H9 (cell line): ENCODE measurements at regions not wholly inside any gene's neighbourhood (a gene's known extent, or its start where the extent isn't known, plus 50 kb on each side); places are given as distances from the start of the nearest gene placed in this dataset.

Source experiments
- DNase-seq: peaks from one replicate; pipeline ENCODE4 v3.0.0-alpha.2; 2017
- H2AFZ ChIP-seq: one replicate; pipeline ENCODE4 v1.6.1; 2013; ENCODE audit warnings: mild to moderate bottlenecking, low read length, control low read depth, moderate library complexity
- H2AK5ac ChIP-seq: 2 replicates; pipeline ENCODE4 v1.6.1; 2013; ENCODE audit warnings: low read length, control low read depth, mixed read lengths; ENCODE audit not compliant: insufficient read length
- H2BK120ac ChIP-seq: one replicate; pipeline ENCODE4 v1.6.1; 2013; ENCODE audit warnings: low read depth, mild to moderate bottlenecking, low read length, control low read depth, inconsistent platforms; ENCODE audit not compliant: poor library complexity, severe bottlenecking
- H2BK12ac ChIP-seq: 2 replicates; pipeline ENCODE4 v1.6.1; 2013; ENCODE audit warnings: low read length, control low read depth, mixed read lengths, low read depth; ENCODE audit not compliant: insufficient read length
- H2BK15ac ChIP-seq: 2 replicates; pipeline ENCODE4 v1.6.1; 2013; ENCODE audit warnings: low read depth, low read length, control low read depth
- H2BK20ac ChIP-seq: one replicate; pipeline ENCODE4 v1.6.1; 2013; ENCODE audit warnings: low read depth, mild to moderate bottlenecking, low read length, control low read depth, inconsistent platforms; ENCODE audit not compliant: poor library complexity, severe bottlenecking
- H2BK5ac ChIP-seq: 2 replicates; pipeline ENCODE4 v1.6.1; 2013; ENCODE audit warnings: low read length, control low read depth, mixed read lengths; ENCODE audit not compliant: insufficient read length
- H3K14ac ChIP-seq: 2 replicates; pipeline ENCODE4 v1.6.1; 2013; ENCODE audit warnings: low read length, control low read depth; ENCODE audit not compliant: insufficient read depth
- H3K18ac ChIP-seq: 2 replicates; pipeline ENCODE4 v1.6.1; 2013; ENCODE audit warnings: low read depth, mild to moderate bottlenecking, mixed read lengths, low read length, control low read depth; ENCODE audit not compliant: insufficient read length
- H3K23ac ChIP-seq: 2 replicates; pipeline ENCODE4 v1.6.1; 2013; ENCODE audit warnings: low read length, control low read depth, mixed read lengths, low read depth; ENCODE audit not compliant: insufficient read length
- H3K23me2 ChIP-seq: 2 replicates; pipeline ENCODE4 v1.6.1; 2013; ENCODE audit warnings: low read depth, mild to moderate bottlenecking, mixed read lengths, low read length, control low read depth; ENCODE audit not compliant: insufficient read length, poor library complexity, severe bottlenecking
- H3K27ac ChIP-seq: 2 replicates; pipeline ENCODE4 v1.5.1; 2013; ENCODE audit warnings: low read length, control low read depth, mixed read lengths, low read depth; ENCODE audit not compliant: insufficient read length
- H3K27me3 ChIP-seq: 2 replicates; pipeline ENCODE4 v1.6.1; 2013; ENCODE audit warnings: low read length, control low read depth, inconsistent platforms; ENCODE audit not compliant: insufficient read depth
- H3K4ac ChIP-seq: 2 replicates; pipeline ENCODE4 v1.6.1; 2013; ENCODE audit warnings: low read depth, mild to moderate bottlenecking, control low read depth, inconsistent platforms, low read length, moderate library complexity
- H3K4me1 ChIP-seq: 2 replicates; pipeline ENCODE4 v1.6.1; 2013; ENCODE audit warnings: low read length, control low read depth, inconsistent platforms; ENCODE audit not compliant: insufficient read depth
- H3K4me2 ChIP-seq: 2 replicates; pipeline ENCODE4 v1.6.1; 2013; ENCODE audit warnings: low read length, control low read depth, mixed read lengths; ENCODE audit not compliant: insufficient read length, insufficient read depth
- H3K56ac ChIP-seq: 2 replicates; pipeline ENCODE4 v1.6.1; 2013; ENCODE audit warnings: low read depth, mild to moderate bottlenecking, mixed read lengths, low read length, control low read depth; ENCODE audit not compliant: insufficient read length
- H3K79me1 ChIP-seq: 2 replicates; pipeline ENCODE4 v1.6.1; 2013; ENCODE audit warnings: low read depth, mild to moderate bottlenecking, moderate library complexity, low read length, control low read depth, inconsistent platforms; ENCODE audit not compliant: insufficient read depth, poor library complexity, severe bottlenecking
- H3K79me2 ChIP-seq: 2 replicates; pipeline ENCODE4 v1.6.1; 2013; ENCODE audit warnings: low read length, control low read depth, inconsistent platforms; ENCODE audit not compliant: insufficient read depth
- H3K9ac ChIP-seq: 2 replicates; pipeline ENCODE4 v1.6.1; 2013; ENCODE audit warnings: low read length, control low read depth, mixed read lengths; ENCODE audit not compliant: insufficient read length; ENCODE audit errors: extremely low read depth
- H3K9me3 ChIP-seq: one replicate; pipeline ENCODE4 v1.6.1; 2013; ENCODE audit warnings: low read depth, low read length, inconsistent platforms; ENCODE audit not compliant: control insufficient read depth
- H3T11ph ChIP-seq: one replicate; pipeline ENCODE4 v1.6.1; 2013; ENCODE audit warnings: mild to moderate bottlenecking, low read length, control low read depth, inconsistent platforms
- H4K20me1 ChIP-seq: one replicate; pipeline ENCODE4 v1.6.1; 2013; ENCODE audit not compliant: control insufficient read depth, insufficient read length, insufficient read depth
- H4K5ac ChIP-seq: 2 replicates; pipeline ENCODE4 v1.6.1; 2013; ENCODE audit warnings: low read depth, mild to moderate bottlenecking, mixed read lengths, low read length, control low read depth; ENCODE audit not compliant: insufficient read length
- H4K8ac ChIP-seq: replicated peaks from 2 replicates; pipeline ENCODE4 v1.6.1; 2013; ENCODE audit warnings: low read length, control low read depth, mixed read lengths, low read depth; ENCODE audit not compliant: insufficient read length
- H4K91ac ChIP-seq: 2 replicates; pipeline ENCODE4 v1.6.1; 2013; ENCODE audit warnings: low read depth, mild to moderate bottlenecking, moderate library complexity, mixed read lengths, low read length, control low read depth; ENCODE audit not compliant: insufficient read length
- H3K27ac Mint-ChIP-seq, 3 experiments: 2 replicates in 2 of 3; 3 replicates in 1 of 3; pipeline ENCODE4 v1.8.0; 2020 to 2021; ENCODE audit warnings: mixed read lengths in 3 of 3, mild to moderate bottlenecking in 1 of 3, moderate library complexity in 1 of 3
- H3K27me3 Mint-ChIP-seq: 2 replicates; pipeline ENCODE4 v1.8.0; 2021; ENCODE audit warnings: low read depth, mild to moderate bottlenecking, moderate library complexity, mixed read lengths
- H3K36me3 Mint-ChIP-seq, 3 experiments: 2 replicates in 2 of 3; 3 replicates in 1 of 3; pipeline ENCODE4 v1.8.0; 2020 to 2021; ENCODE audit warnings: low read depth in 3 of 3, mixed read lengths in 3 of 3; ENCODE audit not compliant: insufficient read depth in 1 of 3
- H3K4me1 Mint-ChIP-seq, 2 experiments: 2 replicates each; pipeline ENCODE4 v1.8.0; 2020; ENCODE audit warnings: mixed read lengths in 2 of 2
- H3K4me3 Mint-ChIP-seq, 2 experiments: 2 replicates in 1 of 2; 3 replicates in 1 of 2; pipeline ENCODE4 v1.8.0; 2020 to 2021; ENCODE audit warnings: mild to moderate bottlenecking in 2 of 2, mixed read lengths in 2 of 2, moderate library complexity in 1 of 2
- H3K9me3 Mint-ChIP-seq, 2 experiments: 2 replicates in 1 of 2; 3 replicates in 1 of 2; pipeline ENCODE4 v1.8.0; 2020; ENCODE audit warnings: mild to moderate bottlenecking in 2 of 2, mixed read lengths in 2 of 2, moderate library complexity in 1 of 2
- WGBS: extraction: QIAGEN DNeasy Blood & Tissue Kit; methylation state at CpG from one replicate; pipeline ENCODE4 v1.1.7; 2013; ENCODE audit warnings: missing lambda C conversion rate, low lambda C conversion rate, mixed read lengths; ENCODE audit not compliant: insufficient read length; ENCODE audit errors: extremely low coverage; 5-methylcytosine and 5-hydroxymethylcytosine counted together
- TF ChIP-seq, protein P1 (sequence below): fragments of 200-600 bp; sonication (generic); conservative IDR thresholded peaks from 3 replicates; pipeline ENCODE4 v1.8.0; 2021; ENCODE audit warnings: antibody characterized with exemption, mild to moderate bottlenecking

DNA sequence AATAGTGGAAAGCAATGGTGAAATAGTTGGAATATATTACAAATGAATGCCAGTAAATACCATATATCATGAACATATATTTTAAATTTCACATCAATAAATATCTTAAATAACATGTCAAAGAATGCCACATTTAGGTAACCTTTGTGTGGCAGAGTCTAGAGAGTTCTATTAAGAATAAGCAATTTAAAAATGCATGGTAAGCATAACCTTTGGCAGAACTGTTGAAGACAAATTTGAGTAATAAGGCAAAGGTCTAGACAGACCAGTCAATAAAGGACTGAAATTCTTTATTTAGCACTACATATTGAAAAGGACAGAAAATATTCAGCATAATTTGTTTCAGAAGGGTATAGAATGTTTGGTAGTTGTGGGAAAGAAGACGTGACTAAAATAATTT lies 1417.0 kb downstream of the SUCLG1 start:
- no peak overlapping the region for H3K4me2 ChIP-seq
- no peaks in the 10 kb centered on the region for H4K20me1 ChIP-seq
- H2AFZ ChIP-seq = no peak overlapping the region
- H4K5ac ChIP-seq = no peak overlapping the region
- no peak overlapping the region for H3K9ac ChIP-seq
- no peak overlapping the region for H2BK20ac ChIP-seq
- Mint-ChIP-seq H3K4me1 (no peaks in the 10 kb centered on the region), H3K27me3 (no peaks in the 10 kb centered on the region), H3K27ac (no peak overlapping the region), H3K4me3 (no peak overlapping the region), H3K9me3 (peaks cover 0 to 4% of the 10 kb centered on the region in 2 experiments; a peak in 3 of 5 replicates), H3K36me3 (no peaks in the 10 kb centered on the region)
- no peak overlapping the region for H4K91ac ChIP-seq
- no peaks in the 10 kb centered on the region for H3K4me1 ChIP-seq
- H3K27ac ChIP-seq = no peak overlapping the region
- no peaks in the 10 kb centered on the region for H3K79me2 ChIP-seq
- H3K56ac ChIP-seq = no peak overlapping the region
- no peak overlapping the region for H3K18ac ChIP-seq
- no peak overlapping the region for H2BK15ac ChIP-seq
- no peak overlapping the region for H3K14ac ChIP-seq
- TF ChIP-seq, protein P1, sequence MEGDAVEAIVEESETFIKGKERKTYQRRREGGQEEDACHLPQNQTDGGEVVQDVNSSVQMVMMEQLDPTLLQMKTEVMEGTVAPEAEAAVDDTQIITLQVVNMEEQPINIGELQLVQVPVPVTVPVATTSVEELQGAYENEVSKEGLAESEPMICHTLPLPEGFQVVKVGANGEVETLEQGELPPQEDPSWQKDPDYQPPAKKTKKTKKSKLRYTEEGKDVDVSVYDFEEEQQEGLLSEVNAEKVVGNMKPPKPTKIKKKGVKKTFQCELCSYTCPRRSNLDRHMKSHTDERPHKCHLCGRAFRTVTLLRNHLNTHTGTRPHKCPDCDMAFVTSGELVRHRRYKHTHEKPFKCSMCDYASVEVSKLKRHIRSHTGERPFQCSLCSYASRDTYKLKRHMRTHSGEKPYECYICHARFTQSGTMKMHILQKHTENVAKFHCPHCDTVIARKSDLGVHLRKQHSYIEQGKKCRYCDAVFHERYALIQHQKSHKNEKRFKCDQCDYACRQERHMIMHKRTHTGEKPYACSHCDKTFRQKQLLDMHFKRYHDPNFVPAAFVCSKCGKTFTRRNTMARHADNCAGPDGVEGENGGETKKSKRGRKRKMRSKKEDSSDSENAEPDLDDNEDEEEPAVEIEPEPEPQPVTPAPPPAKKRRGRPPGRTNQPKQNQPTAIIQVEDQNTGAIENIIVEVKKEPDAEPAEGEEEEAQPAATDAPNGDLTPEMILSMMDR = no peak
- H3K23ac ChIP-seq = no peak overlapping the region
- H3K4ac ChIP-seq = no peak overlapping the region
- no peaks in the 10 kb centered on the region for H3K23me2 ChIP-seq
- no peak overlapping the region for H3T11ph ChIP-seq
- no peak overlapping the region for H2BK120ac ChIP-seq
- DNase-seq = no peak
- no peak overlapping the region for H2AK5ac ChIP-seq
- no peak overlapping the region for H4K8ac ChIP-seq
- no peak overlapping the region for H2BK5ac ChIP-seq
- no peaks in the 10 kb centered on the region for H3K9me3 ChIP-seq
- WGBS = no CpG with 5 or more reads among the region's 1 CpG
- H3K27me3 ChIP-seq = no peaks in the 10 kb centered on the region
- no peaks in the 10 kb centered on the region for H3K79me1 ChIP-seq
- H2BK12ac ChIP-seq = no peak overlapping the region
